Esophagus squamous epithelium (tissue), 4 donors: ENCODE measurements at regions not wholly inside any gene's neighbourhood (a gene's known extent, or its start where the extent isn't known, plus 50 kb on each side); places are given as distances from the start of the nearest gene placed in this dataset.

Source experiments
- POLR2A ChIP-seq, 4 donors: fragments of 450-650 bp; IDR thresholded peaks; one replicate each; pipeline ENCODE4 v1.6.1; 2017; ENCODE audit warnings: antibody characterized with exemption in 4 of 4, mild to moderate bottlenecking in 4 of 4, moderate library complexity in 3 of 4
- TF ChIP-seq, protein P1 (sequence below), 6 experiments: fragments of 450-650 bp in 4 of 6; fragments of 200-600 bp in 2 of 6; sonication (generic) in 2 of 6; IDR thresholded peaks; one replicate each; pipeline ENCODE4 v1.5.1; 2016 to 2019; ENCODE audit warnings: antibody characterized with exemption in 6 of 6, mild to moderate bottlenecking in 4 of 6, moderate library complexity in 4 of 6

DNA sequence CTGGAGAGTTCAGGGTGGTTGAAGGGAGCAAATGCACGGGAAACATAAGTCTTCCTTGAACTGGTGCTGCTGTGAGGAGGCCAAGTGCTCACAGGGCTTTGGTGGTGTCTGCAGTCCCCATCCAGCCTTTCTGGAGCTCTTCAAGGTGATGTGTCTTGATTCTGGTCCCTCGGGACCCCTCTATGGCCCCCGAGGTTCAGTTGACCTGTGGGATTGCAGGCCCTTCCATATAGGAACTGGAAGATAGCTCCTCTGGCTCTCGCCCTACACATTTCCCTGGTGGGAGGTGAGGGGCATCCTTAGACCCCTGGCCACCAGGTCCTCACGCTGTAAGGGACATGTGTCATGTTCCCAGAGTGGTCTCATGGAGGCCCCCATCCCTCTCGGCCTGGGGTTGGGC, 191.8 kb downstream of the GADD45G start:
- TF ChIP-seq, protein P1, sequence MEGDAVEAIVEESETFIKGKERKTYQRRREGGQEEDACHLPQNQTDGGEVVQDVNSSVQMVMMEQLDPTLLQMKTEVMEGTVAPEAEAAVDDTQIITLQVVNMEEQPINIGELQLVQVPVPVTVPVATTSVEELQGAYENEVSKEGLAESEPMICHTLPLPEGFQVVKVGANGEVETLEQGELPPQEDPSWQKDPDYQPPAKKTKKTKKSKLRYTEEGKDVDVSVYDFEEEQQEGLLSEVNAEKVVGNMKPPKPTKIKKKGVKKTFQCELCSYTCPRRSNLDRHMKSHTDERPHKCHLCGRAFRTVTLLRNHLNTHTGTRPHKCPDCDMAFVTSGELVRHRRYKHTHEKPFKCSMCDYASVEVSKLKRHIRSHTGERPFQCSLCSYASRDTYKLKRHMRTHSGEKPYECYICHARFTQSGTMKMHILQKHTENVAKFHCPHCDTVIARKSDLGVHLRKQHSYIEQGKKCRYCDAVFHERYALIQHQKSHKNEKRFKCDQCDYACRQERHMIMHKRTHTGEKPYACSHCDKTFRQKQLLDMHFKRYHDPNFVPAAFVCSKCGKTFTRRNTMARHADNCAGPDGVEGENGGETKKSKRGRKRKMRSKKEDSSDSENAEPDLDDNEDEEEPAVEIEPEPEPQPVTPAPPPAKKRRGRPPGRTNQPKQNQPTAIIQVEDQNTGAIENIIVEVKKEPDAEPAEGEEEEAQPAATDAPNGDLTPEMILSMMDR (IDR thresholded peaks at IDR 0.05): no peak
- TF ChIP-seq POLR2A (IDR thresholded peaks at IDR 0.05): no peak
